Right cardiac atrium (tissue), 5 donors: ENCODE measurements at regions not wholly inside any gene's neighbourhood (a gene's known extent, or its start where the extent isn't known, plus 50 kb on each side); places are given as distances from the start of the nearest gene placed in this dataset.

Experiments used
- ATAC-seq, 2 donors: fragments of 200-7000 bp; cut with Tn5 transposase; one replicate each; pipeline versions ENCODE4 v1.8.0 to v1.9.1; 2020; ENCODE audit warnings: moderate library complexity in 2 of 2, mild to moderate bottlenecking in 1 of 2
- DNase-seq, 3 donors: peaks; one replicate each; pipeline ENCODE4 v3.0.0-alpha.2; 2020
- H3K27ac ChIP-seq: one replicate; pipeline ENCODE4 v1.5.1; 2013; ENCODE audit warnings: mild to moderate bottlenecking, low read length, control low read depth, moderate library complexity
- H3K27me3 ChIP-seq: one replicate; pipeline ENCODE4 v1.6.1; 2013; ENCODE audit not compliant: control insufficient read depth, insufficient read depth
- H3K4me1 ChIP-seq: one replicate; pipeline ENCODE4 v1.6.1; 2013; ENCODE audit warnings: low read length; ENCODE audit not compliant: control insufficient read depth, insufficient read depth
- H3K4me3 ChIP-seq: one replicate; pipeline ENCODE4 v1.5.1; 2013; ENCODE audit warnings: low read length, control low read depth
- H3K9me3 ChIP-seq: one replicate; pipeline ENCODE4 v1.6.1; 2013; ENCODE audit warnings: low read length; ENCODE audit not compliant: control insufficient read depth
- WGBS: extraction: QIAGEN DNeasy Blood & Tissue Kit; methylation state at CpG from one replicate; pipeline ENCODE4 v1.1.7; 2013; 5-methylcytosine and 5-hydroxymethylcytosine counted together
- intact Hi-C, 4 donors: fragments of 100-400 bp; cut with DNase I; formaldehyde crosslinking; loops; one replicate each; pipeline versions ENCODE4 v1.11.0 to v1.14.0; 2022 to 2023
- donor health status: healthy with polysubstance abuse.
- donor health status: DM: no; HTN: yes; CAD: no.
- donor health status: DM: no; HTN: no; CAD: no.
- donor health status: DM: no; HTN: yes; CAD: no; lungs with severe emphysema.
- donor health status: DM: yes; HTN: yes; CAD: no.

- intact Hi-C loops = no loop called here
- WGBS = 62% methylated on average over 8 of the region's 8 CpGs
- no peak for ATAC-seq
- no peak overlapping the region for H3K27ac ChIP-seq
- DNase-seq = no peak
- H3K27me3 ChIP-seq = no peaks in the 10 kb centered on the region
- no peaks in the 10 kb centered on the region for H3K9me3 ChIP-seq
- H3K4me3 ChIP-seq = no peak overlapping the region
- H3K4me1 ChIP-seq = no peaks in the 10 kb centered on the region
Measured at GRCh38 chr17:45651145-45651709, 132.9 kb upstream of the CRHR1 start.

GRCh38 chr17:45653616-45654015, 130.5 kb upstream of the CRHR1 start:
- H3K27me3 ChIP-seq = no peaks in the 10 kb centered on the region

DNA sequence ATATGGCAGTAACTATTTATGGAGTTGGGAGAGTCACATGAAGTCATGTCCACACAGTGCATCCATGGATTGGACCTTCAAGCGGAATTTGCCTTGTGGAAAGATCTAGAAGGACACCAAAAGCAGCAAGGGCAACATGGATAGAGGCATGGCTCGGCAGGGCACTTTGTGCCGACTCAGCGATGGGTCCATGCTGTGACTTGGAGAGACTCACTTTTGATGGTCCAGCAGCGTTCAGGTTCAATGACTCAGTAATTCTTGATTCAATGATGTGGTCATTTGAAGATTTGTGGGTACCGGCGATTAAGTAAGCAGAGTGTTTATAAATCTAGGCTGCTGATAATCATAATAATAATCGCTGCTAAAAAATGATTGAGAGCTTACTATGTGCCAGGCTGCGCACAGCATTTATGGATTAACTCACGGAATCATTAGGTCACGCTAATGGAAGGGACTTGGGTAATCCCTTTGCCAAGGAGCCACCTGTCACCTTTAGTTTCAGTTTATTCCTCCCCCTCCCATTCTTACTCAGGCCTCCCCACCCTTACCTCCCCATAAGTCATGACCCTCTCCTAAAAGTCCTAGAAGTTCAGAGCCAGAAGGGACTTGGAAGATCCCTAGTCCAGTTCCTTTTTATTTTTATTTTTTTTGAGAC, 127.5 kb upstream of the CRHR1 start:
- Histone ChIP-seq H3K27ac (no peak overlapping the region), H3K27me3 (no peaks in the 10 kb centered on the region), H3K4me3 (no peak overlapping the region), H3K4me1 (no peaks in the 10 kb centered on the region), H3K9me3 (no peaks in the 10 kb centered on the region)
- DNase-seq = no peak
- intact Hi-C loops = no loop called here
- 93% methylated on average over 11 of the region's 11 CpGs for WGBS
- no peak for ATAC-seq

More at GRCh38 chr17:45653616-45654015, 130.5 kb upstream of the CRHR1 start:
- H3K9me3 ChIP-seq = no peaks in the 10 kb centered on the region
- DNase-seq (no peak), ATAC-seq (no peak)
- no peak overlapping the region for H3K4me3 ChIP-seq
- 65% methylated on average over 4 of the region's 4 CpGs for WGBS
- intact Hi-C loops = no loop called here
- H3K4me1 ChIP-seq = no peaks in the 10 kb centered on the region
- H3K27ac ChIP-seq = no peak overlapping the region

GRCh38 chr17:45660474-45660873, 123.6 kb upstream of the CRHR1 start:
- H3K4me3 ChIP-seq = no peak overlapping the region
- H3K27me3 ChIP-seq = no peaks in the 10 kb centered on the region
- ATAC-seq = no peak
- H3K4me1 ChIP-seq = no peaks in the 10 kb centered on the region
- no peak overlapping the region for H3K27ac ChIP-seq
- WGBS = 32% methylated on average over 4 of the region's 4 CpGs
- DNase-seq = no peak
- H3K9me3 ChIP-seq = no peaks in the 10 kb centered on the region
- intact Hi-C loops = no loop called here

GRCh38 chr17:45662432-45662831, 121.7 kb upstream of the CRHR1 start:
- no peaks in the 10 kb centered on the region for H3K27me3 ChIP-seq

GRCh38 chr17:45663772-45664171, 120.3 kb upstream of the CRHR1 start:
- ATAC-seq = no peak
- H3K4me1 ChIP-seq = no peaks in the 10 kb centered on the region
- H3K9me3 ChIP-seq = no peaks in the 10 kb centered on the region
- DNase-seq = no peak
- no peaks in the 10 kb centered on the region for H3K27me3 ChIP-seq
- intact Hi-C loops = no loop called here
- WGBS = 43% methylated on average over 1 of the region's 1 CpG
- H3K27ac ChIP-seq = no peak overlapping the region
- no peak overlapping the region for H3K4me3 ChIP-seq

More at GRCh38 chr17:45662432-45662831, 121.7 kb upstream of the CRHR1 start:
- H3K4me1 ChIP-seq = no peaks in the 10 kb centered on the region
- no peaks in the 10 kb centered on the region for H3K9me3 ChIP-seq
- intact Hi-C loops = no loop called here
- no peak overlapping the region for H3K27ac ChIP-seq
- ATAC-seq (no peak), DNase-seq (no peak)
- 96% methylated on average over 2 of the region's 2 CpGs for WGBS
- no peak overlapping the region for H3K4me3 ChIP-seq

DNA sequence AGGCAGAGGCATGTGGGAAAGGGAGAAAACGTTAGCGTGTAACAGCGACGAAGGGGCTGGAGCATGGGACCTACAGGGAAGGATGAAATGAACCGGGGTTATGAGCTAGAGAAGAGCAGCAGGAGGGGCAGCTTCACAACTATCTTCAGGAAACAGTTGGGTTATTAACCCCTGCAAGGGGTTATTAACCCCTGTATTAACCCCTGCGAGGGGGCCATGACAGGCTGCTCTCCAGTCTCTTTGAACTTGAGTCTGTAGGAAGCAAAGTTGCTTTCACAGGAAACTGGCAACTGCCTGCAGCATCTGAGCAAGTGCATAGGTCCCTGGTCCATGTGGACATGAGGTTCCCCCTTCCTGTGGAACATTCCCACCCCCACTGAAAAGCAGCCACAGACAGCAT, 119.2 kb upstream of the CRHR1 start:
- H3K27ac ChIP-seq = no peak overlapping the region
- WGBS = 40% methylated on average over 6 of the region's 6 CpGs
- H3K4me3 ChIP-seq = no peak overlapping the region
- intact Hi-C loops = no loop called here
- ATAC-seq = no peak
- H3K4me1 ChIP-seq = no peaks in the 10 kb centered on the region
- DNase-seq = no peak
- no peaks in the 10 kb centered on the region for H3K27me3 ChIP-seq
- no peaks in the 10 kb centered on the region for H3K9me3 ChIP-seq

GRCh38 chr17:45666046-45666600, 118.0 kb upstream of the CRHR1 start:
- intact Hi-C loops = no loop called here
- no peak overlapping the region for H3K4me3 ChIP-seq
- no peaks in the 10 kb centered on the region for H3K27me3 ChIP-seq
- no peak for ATAC-seq
- 80% methylated on average over 3 of the region's 3 CpGs for WGBS
- no peaks in the 10 kb centered on the region for H3K4me1 ChIP-seq
- no peak overlapping the region for H3K27ac ChIP-seq
- no peaks in the 10 kb centered on the region for H3K9me3 ChIP-seq
- no peak for DNase-seq

DNA sequence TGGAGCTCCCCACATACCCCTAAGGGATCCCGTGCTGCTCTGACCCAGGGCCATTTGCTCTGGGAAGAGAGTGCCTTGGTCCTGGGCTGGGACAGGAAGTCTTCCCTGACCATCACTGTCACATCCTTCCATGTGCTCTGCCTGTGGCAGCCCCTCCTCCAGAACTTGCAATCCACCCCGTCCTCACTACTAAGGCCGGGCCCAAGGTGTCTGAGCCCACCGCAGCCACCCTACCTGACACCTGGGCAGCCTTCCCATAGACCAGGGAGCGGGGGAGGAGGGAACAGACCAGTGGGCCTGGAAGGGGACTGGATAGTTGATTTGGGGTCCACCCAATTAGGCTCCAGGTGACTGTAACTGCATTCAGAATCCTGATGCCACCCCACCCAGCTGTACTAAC, 117.5 kb upstream of the CRHR1 start:
- no peak for DNase-seq
- WGBS = 61% methylated on average over 5 of the region's 5 CpGs
- H3K27ac ChIP-seq = no peak overlapping the region
- H3K4me3 ChIP-seq = no peak overlapping the region
- H3K9me3 ChIP-seq = no peaks in the 10 kb centered on the region
- no peaks in the 10 kb centered on the region for H3K27me3 ChIP-seq
- intact Hi-C loops = no loop called here
- no peak for ATAC-seq
- H3K4me1 ChIP-seq = no peaks in the 10 kb centered on the region

DNA sequence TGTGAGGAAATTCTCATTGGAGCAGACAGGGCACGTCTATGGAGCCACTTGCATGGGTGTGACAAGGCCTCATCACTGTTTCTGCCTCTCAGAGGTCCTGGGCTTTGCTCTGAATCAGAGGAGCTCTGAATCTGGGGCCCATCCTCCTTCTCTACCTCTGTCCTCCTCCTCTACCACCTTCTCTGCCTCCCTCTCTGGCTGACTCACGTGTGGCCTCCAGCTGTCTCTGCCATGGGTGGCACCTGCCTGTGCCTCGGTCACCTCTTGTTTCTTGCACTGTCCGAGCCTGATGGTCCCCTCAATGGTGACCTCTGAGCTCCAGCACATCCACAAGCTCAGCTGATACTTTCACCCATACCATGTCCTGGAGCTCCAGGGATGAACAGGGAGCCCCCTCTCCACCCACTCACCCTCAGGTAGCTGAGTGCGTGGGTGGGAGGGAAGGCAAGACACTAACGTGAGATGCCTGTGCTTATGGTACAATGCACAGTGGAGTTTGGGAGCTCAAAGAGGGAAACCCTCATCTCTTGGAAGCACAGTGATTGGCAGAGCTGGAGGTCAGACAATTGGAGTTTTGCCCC, 116.4 kb upstream of the CRHR1 start:
- ATAC-seq (no peak), DNase-seq (no peak)
- no peak overlapping the region for H3K27ac ChIP-seq
- no peak overlapping the region for H3K4me3 ChIP-seq
- H3K4me1 ChIP-seq = no peaks in the 10 kb centered on the region
- no peaks in the 10 kb centered on the region for H3K9me3 ChIP-seq
- WGBS = 70% methylated on average over 6 of the region's 6 CpGs
- intact Hi-C loops = no loop called here
- H3K27me3 ChIP-seq = no peaks in the 10 kb centered on the region

DNA sequence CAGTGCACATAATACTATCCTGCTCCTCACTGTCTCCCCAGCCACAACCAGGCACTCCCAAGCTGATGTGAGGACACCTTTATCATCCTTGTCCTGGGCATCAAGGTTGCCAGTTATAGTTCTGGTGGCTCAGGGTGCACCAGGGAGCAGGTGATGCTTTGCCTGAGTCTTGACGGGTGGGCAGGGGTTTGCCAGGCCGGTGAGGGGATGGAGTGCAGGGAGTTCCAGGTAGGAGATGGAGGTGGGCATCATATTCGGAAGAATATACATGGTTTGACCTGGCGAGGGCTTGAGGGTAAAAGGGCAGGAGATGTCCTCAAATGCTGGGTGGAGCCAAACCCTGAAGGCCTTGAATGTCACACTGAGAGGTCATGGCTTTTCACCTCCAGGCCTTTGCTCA, 115.8 kb upstream of the CRHR1 start:
- H3K4me3 ChIP-seq = no peak overlapping the region
- intact Hi-C loops = no loop called here
- ATAC-seq (no peak), DNase-seq (no peak)
- H3K9me3 ChIP-seq = no peaks in the 10 kb centered on the region
- 79% methylated on average over 4 of the region's 4 CpGs for WGBS
- no peak overlapping the region for H3K27ac ChIP-seq
- H3K4me1 ChIP-seq = no peaks in the 10 kb centered on the region
- H3K27me3 ChIP-seq = no peaks in the 10 kb centered on the region
